Chondrocyte (in vitro differentiated cells): ENCODE measurements at regions not wholly inside any gene's neighbourhood (a gene's known extent, or its start where the extent isn't known, plus 50 kb on each side); places are given as distances from the start of the nearest gene placed in this dataset.

Source experiments
- DNase-seq: peaks from one replicate; pipeline ENCODE4 v3.0.0; 2021; ENCODE audit warnings: mixed read lengths, low spot score
- H3K27ac Mint-ChIP-seq: one replicate; pipeline ENCODE4 v1.8.0; 2021; ENCODE audit warnings: mild to moderate bottlenecking, moderate library complexity, mixed read lengths; ENCODE audit not compliant: unreplicated experiment
- H3K27me3 Mint-ChIP-seq: 2 replicates; pipeline ENCODE4 v1.8.0; 2021; ENCODE audit warnings: low read depth, mixed read lengths
- H3K36me3 Mint-ChIP-seq: 2 replicates; pipeline ENCODE4 v1.8.0; 2021; ENCODE audit warnings: low read depth, mixed read lengths
- H3K4me1 Mint-ChIP-seq: 2 replicates; pipeline ENCODE4 v1.8.0; 2021; ENCODE audit warnings: low read depth, mild to moderate bottlenecking, mixed read lengths
- H3K4me3 Mint-ChIP-seq: one replicate; pipeline ENCODE4 v1.8.0; 2021; ENCODE audit warnings: mild to moderate bottlenecking, moderate library complexity, mixed read lengths; ENCODE audit not compliant: unreplicated experiment
- H3K9me3 Mint-ChIP-seq: 2 replicates; pipeline ENCODE4 v1.8.0; 2021; ENCODE audit warnings: low read depth, mixed read lengths
- TF ChIP-seq, protein P1 (sequence below): fragments of 200-600 bp; sonication (generic); IDR thresholded peaks from 2 replicates; pipeline ENCODE4 v1.5.0; 2021; ENCODE audit warnings: antibody characterized with exemption, mild to moderate bottlenecking, moderate library complexity

DNA sequence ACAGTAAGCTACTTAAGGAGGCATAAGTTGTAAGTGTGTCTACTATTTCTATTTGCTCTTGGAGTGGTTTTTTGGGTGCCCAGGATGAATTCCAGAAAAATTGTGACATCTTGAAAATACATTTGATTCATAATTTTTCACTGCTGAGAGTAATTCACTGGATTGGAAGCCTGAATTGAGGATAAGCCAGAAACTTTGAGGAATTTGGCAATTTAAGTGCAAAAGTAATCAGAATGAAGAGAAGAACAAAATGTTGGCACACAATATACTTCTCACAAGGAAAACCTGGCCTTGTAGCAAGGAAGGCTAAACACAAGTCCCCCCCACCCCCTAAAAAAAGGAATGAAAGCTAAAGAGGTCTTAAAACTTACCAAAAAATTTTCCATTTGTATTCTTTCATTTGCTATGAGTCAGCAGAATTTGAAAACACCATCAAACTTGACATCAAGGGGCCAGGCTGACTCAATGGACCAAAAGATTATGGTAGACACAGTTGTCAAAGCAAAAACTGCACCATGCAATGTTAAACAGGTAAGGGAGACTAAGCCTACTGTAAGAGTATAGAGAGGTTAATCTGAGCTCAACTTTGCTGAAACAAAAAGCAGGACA is 840.0 kb downstream of the FRK start:
- H3K4me3 Mint-ChIP-seq: no peak overlapping the region
- H3K9me3 Mint-ChIP-seq: peaks cover 19% of the 10 kb centered on the region
- H3K27me3 Mint-ChIP-seq: no peaks in the 10 kb centered on the region
- no peaks in the 10 kb centered on the region for H3K4me1 Mint-ChIP-seq
- no peaks in the 10 kb centered on the region for H3K36me3 Mint-ChIP-seq
- no peak for DNase-seq
- TF ChIP-seq, protein P1, sequence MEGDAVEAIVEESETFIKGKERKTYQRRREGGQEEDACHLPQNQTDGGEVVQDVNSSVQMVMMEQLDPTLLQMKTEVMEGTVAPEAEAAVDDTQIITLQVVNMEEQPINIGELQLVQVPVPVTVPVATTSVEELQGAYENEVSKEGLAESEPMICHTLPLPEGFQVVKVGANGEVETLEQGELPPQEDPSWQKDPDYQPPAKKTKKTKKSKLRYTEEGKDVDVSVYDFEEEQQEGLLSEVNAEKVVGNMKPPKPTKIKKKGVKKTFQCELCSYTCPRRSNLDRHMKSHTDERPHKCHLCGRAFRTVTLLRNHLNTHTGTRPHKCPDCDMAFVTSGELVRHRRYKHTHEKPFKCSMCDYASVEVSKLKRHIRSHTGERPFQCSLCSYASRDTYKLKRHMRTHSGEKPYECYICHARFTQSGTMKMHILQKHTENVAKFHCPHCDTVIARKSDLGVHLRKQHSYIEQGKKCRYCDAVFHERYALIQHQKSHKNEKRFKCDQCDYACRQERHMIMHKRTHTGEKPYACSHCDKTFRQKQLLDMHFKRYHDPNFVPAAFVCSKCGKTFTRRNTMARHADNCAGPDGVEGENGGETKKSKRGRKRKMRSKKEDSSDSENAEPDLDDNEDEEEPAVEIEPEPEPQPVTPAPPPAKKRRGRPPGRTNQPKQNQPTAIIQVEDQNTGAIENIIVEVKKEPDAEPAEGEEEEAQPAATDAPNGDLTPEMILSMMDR: no peak
- no peak overlapping the region for H3K27ac Mint-ChIP-seq

DNA sequence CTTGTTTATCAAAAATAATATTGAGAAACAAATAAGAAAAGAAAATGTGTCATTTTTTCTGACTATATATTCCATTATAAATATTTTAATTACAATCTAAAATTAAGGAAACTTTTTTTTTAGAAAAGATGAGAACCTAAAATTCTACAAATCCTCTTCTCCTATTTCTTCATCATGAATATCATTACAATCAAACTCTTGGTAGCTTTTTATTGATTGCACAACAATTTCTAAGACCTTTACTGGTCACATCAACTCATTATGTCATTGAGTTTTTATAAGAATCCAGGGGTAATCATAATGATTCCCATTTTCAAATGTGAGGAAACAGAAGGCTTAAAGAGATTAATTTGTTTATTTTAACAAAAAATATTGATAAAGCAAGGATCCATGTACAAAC is 841.0 kb downstream of the FRK start:
- Mint-ChIP-seq H3K27ac (no peak overlapping the region), H3K36me3 (no peaks in the 10 kb centered on the region), H3K4me1 (no peaks in the 10 kb centered on the region), H3K27me3 (no peaks in the 10 kb centered on the region), H3K4me3 (no peak overlapping the region), H3K9me3 (peaks cover 13% of the 10 kb centered on the region)
- no peak for DNase-seq
- TF ChIP-seq, protein P1: no peak

DNA sequence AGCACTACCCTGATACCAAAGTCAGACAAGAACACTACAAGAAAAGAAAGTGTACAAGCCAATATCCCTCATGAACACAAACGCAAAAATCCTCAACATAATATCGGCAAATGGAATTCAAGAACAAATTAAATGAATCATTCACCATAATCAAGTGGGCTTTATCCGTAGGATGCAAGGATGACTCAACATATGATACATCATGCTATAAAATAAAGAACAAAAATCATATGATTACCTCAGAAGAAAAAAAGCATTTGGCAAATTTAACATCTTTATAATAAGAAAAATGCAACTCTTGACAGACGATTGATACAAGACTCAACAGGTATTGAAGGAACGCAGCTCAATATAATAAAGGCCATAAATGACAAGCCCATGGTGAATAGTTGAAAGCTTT is 843.9 kb downstream of the FRK start:
- no peak overlapping the region for H3K27ac Mint-ChIP-seq
- TF ChIP-seq, protein P1: no peak
- H3K4me3 Mint-ChIP-seq: no peak overlapping the region
- peaks cover 10% of the 10 kb centered on the region for H3K9me3 Mint-ChIP-seq
- H3K4me1 Mint-ChIP-seq: no peaks in the 10 kb centered on the region
- no peak for DNase-seq
- no peaks in the 10 kb centered on the region for H3K27me3 Mint-ChIP-seq
- H3K36me3 Mint-ChIP-seq: no peaks in the 10 kb centered on the region

DNA sequence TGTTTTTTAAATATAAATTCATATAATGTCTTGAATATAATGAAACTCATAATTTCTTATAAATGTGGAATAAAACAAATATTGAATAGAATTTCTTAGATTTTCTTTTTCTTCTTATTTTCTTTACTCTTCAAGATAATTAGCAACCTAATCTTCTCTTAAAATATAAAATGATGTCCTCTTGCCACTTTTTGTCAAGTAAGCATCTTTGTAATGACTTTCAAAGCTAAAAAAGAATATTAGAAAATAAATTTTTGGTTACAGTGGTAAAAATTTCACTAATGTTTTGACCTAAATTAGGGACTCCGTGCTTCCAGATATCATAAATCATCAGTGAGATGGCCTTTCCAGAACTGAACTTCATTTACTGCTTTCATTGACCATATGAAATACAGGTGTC is 846.4 kb downstream of the FRK start:
- Mint-ChIP-seq H3K9me3 (peaks cover 25% of the 10 kb centered on the region), H3K4me1 (no peaks in the 10 kb centered on the region), H3K27ac (no peak overlapping the region), H3K4me3 (no peak overlapping the region), H3K36me3 (no peaks in the 10 kb centered on the region), H3K27me3 (no peaks in the 10 kb centered on the region)
- DNase-seq: no peak
- TF ChIP-seq, protein P1: no peak

DNA sequence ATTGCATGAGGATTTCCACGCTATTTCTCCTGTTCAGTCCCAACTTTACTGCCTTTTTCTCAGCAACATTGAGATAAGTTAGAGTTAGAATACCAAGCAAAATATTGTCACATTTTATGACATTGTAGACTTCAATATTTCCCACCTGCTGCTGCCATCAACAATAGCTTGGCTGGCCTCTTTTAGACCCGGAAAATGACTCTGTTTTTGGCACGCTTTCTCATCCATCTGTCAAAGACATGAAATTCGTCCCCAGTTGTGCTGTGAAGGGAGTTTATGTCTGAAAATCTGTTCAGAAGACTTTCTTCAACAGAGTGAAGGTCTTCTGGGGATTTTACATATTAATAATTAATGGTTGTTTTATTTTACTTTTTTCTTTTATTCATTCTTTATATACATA is 857.3 kb downstream of the FRK start:
- peaks cover 2% of the 10 kb centered on the region for H3K27me3 Mint-ChIP-seq
- H3K27ac Mint-ChIP-seq: no peak overlapping the region
- no peak overlapping the region for H3K4me3 Mint-ChIP-seq
- no peak for DNase-seq
- TF ChIP-seq, protein P1: no peak
- H3K4me1 Mint-ChIP-seq: no peaks in the 10 kb centered on the region
- no peaks in the 10 kb centered on the region for H3K9me3 Mint-ChIP-seq
- H3K36me3 Mint-ChIP-seq: no peaks in the 10 kb centered on the region
